Tibial nerve (tissue), 4 donors: ENCODE measurements at regions not wholly inside any gene's neighbourhood (a gene's known extent, or its start where the extent isn't known, plus 50 kb on each side); places are given as distances from the start of the nearest gene placed in this dataset.
A peak's percentile ranks its signal among the peaks of the same experiment; 100 is the strongest.
"Not testable (repeated sequence)": the region's sequence is repeated elsewhere in the genome, so short reads cannot be mapped to it uniquely, and the experiment has no call there.

ENCODE experiments used
- DNase-seq, 2 donors: peaks; one replicate each; pipeline ENCODE4 v3.0.0-alpha.2; 2019; ENCODE audit warnings: low spot score in 2 of 2
- H3K27ac ChIP-seq, 4 donors: fragments of 200-600 bp; sonication (generic) in 3 of 4; one replicate each; pipeline ENCODE4 v1.5.1; 2017 to 2019; ENCODE audit warnings: mild to moderate bottlenecking in 1 of 4
- H3K27me3 ChIP-seq, 2 donors: fragments of 200-600 bp; sonication (generic) in 1 of 2; one replicate each; pipeline versions ENCODE4 v1.5.1 to v1.6.0; 2017 to 2019
- H3K36me3 ChIP-seq, 3 donors: fragments of 200-600 bp; sonication (generic); one replicate each; pipeline ENCODE4 v1.5.1; 2018 to 2019
- H3K4me1 ChIP-seq, 4 donors: fragments of 200-600 bp; sonication (generic) in 3 of 4; one replicate each; pipeline ENCODE4 v1.5.1; 2017 to 2019
- H3K4me3 ChIP-seq, 4 donors: fragments of 200-600 bp; sonication (generic) in 3 of 4; one replicate each; pipeline ENCODE4 v1.5.1; 2017 to 2019; ENCODE audit warnings: mild to moderate bottlenecking in 1 of 4, moderate library complexity in 1 of 4
- H3K9me3 ChIP-seq, 4 donors: fragments of 200-600 bp; sonication (generic) in 3 of 4; one replicate each; pipeline ENCODE4 v1.5.1; 2017 to 2019
- EP300 ChIP-seq, 2 donors: sonication (generic); formaldehyde crosslinking; IDR thresholded peaks; one replicate each; pipeline ENCODE4 v1.6.1; 2017; ENCODE audit warnings: antibody characterized with exemption in 2 of 2, mild to moderate bottlenecking in 1 of 2
- POLR2A ChIP-seq, 2 donors: fragments of 450-650 bp; IDR thresholded peaks; one replicate each; pipeline ENCODE4 v1.6.1; 2017; ENCODE audit warnings: antibody characterized with exemption in 2 of 2, mild to moderate bottlenecking in 2 of 2, moderate library complexity in 2 of 2
- WGBS, 2 donors: methylation state at CpG; one replicate each; pipeline ENCODE4 v1.1.5; 2018; 5-methylcytosine and 5-hydroxymethylcytosine counted together
- TF ChIP-seq, protein P1 (sequence below), 5 experiments: fragments of 200-600 bp in 3 of 5; fragments of 450-650 bp in 2 of 5; sonication (generic) in 3 of 5; IDR thresholded peaks; one replicate each; pipeline ENCODE4 v1.5.1; 2016 to 2019; ENCODE audit warnings: antibody characterized with exemption in 5 of 5, mild to moderate bottlenecking in 3 of 5, moderate library complexity in 2 of 5

DNA sequence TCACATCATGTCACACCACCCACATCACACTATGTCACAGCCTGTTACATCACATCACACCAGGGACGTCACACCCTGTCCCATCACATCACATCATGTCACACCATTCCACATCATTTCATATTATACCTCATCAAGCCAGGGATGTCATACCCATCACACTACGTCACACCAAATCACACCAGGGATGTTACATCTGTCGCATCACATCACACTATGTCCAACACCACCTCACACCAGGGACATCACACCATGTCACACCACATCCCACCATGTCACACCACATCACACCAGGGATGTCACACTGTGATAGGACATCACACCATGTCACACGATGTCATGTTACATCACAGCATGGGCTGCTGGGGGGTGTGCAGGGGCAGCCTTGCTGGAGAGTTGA, 110.6 kb downstream of the TMEM121 start:
- peaks cover 0 to 11% (median 0%) of the 10 kb centered on the region in 4 donors for H3K9me3 ChIP-seq
- peaks cover 0 to 5% (median 0%) of the 10 kb centered on the region in 4 donors for H3K4me1 ChIP-seq
- H3K36me3 ChIP-seq = no peaks in the 10 kb centered on the region
- H3K27me3 ChIP-seq = no peaks in the 10 kb centered on the region
- 78 to 92% methylated on average over 3 to 4 of the region's 4 CpGs for WGBS, 2 donors
- H3K4me3 ChIP-seq = no peak overlapping the region
- H3K27ac ChIP-seq = no peak overlapping the region
- DNase-seq = no peak
- TF ChIP-seq, protein P1, sequence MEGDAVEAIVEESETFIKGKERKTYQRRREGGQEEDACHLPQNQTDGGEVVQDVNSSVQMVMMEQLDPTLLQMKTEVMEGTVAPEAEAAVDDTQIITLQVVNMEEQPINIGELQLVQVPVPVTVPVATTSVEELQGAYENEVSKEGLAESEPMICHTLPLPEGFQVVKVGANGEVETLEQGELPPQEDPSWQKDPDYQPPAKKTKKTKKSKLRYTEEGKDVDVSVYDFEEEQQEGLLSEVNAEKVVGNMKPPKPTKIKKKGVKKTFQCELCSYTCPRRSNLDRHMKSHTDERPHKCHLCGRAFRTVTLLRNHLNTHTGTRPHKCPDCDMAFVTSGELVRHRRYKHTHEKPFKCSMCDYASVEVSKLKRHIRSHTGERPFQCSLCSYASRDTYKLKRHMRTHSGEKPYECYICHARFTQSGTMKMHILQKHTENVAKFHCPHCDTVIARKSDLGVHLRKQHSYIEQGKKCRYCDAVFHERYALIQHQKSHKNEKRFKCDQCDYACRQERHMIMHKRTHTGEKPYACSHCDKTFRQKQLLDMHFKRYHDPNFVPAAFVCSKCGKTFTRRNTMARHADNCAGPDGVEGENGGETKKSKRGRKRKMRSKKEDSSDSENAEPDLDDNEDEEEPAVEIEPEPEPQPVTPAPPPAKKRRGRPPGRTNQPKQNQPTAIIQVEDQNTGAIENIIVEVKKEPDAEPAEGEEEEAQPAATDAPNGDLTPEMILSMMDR (IDR thresholded peaks at IDR 0.05) = no peak
- TF ChIP-seq POLR2A (IDR thresholded peaks at IDR 0.05) = no peak
- TF ChIP-seq EP300 (IDR thresholded peaks at IDR 0.05) = no peak

DNA sequence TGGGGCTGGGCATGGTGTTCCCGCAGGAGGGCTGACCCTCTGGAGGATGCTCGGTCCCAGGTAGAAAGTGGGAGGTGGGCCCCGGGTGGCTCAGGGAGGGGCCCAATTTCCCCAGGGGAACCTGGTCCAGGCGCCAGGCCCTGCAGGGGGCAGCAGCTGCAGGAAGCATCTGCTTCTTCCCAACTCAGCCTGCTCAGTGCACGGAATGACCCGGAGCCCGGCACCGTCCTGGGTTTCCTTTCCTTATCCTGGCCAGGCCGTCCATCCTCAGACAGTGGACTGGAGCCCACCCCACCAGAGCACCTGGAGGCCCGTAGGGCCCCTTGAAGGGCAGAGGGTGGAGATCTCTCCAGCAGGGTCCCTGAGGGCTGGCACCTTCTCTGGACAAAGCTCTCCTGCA, 111.0 kb downstream of the TMEM121 start:
- not testable (repeated sequence) for H3K27me3 ChIP-seq, H3K27ac ChIP-seq, H3K4me3 ChIP-seq, H3K9me3 ChIP-seq, H3K36me3 ChIP-seq, DNase-seq, H3K4me1 ChIP-seq
- WGBS, 2 donors = 82 to 97% methylated on average over 6 of the region's 10 CpGs

DNA sequence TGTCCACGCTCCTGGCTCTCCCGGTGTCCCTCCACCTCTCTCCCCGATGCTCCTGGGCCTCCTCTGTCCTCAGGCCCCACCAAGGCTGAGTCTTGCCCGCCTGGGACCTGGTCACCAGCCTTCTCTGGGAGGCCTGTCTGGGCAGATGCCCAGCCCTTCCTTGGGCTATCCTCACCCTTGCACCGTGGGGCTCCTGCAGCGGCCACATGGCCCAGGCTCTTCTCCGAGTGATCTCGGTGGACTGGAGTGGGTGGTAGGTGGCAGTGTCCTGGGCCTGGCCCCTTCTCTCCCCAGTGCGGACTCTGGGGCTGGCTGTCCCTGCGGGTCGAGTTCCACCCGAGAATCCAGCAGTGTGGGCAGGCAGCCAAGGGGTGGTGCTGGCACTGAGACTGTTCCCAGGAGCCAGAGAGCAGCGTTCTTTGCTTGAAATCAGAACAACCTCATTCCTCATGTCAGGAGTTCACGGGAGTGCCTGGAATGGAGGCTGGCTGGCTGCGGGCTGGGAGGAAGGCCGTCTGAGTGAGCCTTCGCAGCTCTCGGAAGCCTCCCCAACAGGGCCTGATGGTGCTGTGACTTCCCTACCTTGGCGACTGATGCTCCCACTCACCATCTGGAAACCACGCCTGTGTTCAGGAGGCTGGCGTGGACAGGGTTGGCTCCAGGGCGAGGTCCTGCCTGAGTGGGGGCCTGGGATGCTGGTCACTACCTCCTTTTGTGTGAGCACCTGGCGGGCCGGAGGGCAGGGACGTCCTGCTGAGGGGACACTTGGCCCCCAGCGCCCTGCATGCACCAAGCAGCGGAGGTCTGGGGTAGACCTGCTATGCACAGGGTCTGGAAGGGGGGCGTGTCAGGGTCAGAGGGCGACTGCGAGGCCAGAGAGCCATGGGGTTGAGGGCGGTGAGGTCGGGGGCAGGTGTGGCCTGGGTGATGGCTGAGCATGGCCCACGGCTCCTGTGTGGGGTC, 113.9 kb downstream of the TMEM121 start:
- DNase-seq, H3K27me3 ChIP-seq, H3K4me3 ChIP-seq, H3K36me3 ChIP-seq, H3K4me1 ChIP-seq, H3K9me3 ChIP-seq: not testable (repeated sequence)
- H3K27ac ChIP-seq = peak overlapping the region in 1 of 4 donors; percentile 44
- 83 to 87% methylated on average over 11 of the region's 33 CpGs for WGBS, 2 donors

DNA sequence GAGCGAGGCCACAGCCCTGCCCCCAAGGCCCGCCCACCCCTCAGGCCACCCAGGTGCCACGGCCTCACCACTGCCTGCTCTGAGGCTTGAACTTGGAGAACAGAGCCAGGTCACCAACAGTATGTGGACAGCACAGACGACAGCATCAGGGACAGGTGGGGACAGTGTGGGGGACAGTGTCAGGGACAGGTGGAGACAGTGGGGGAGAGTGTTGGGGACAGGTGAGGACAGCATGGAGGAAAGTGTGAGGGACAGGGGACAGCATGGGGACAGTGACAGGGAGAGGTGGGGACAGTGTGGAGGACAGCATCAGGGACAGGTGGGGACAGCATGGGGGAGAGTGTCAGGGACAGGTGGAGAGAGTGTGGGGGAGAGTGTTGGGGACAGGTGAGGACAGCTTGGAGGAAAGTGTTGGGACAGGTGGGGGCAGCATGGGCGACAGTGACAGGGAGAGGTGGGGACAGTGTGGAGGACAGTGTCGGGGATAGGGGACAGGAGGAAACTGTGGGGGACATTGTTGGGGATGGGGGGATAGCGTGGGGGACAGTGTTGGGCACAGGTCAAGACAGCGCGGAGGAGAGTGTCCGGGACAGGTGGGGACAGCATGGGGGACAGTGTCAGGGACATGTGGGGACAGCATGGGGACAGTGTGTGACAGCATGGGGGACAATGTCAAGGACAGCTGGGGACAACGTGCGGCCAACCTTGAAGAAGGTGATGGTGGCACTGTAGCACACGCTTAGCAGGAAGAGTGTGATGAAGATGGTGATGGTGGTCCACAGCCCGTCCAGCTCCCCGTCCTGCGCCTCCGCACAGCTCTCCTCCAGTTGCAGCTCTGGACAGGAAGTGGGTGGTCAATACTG, 114.9 kb downstream of the TMEM121 start:
- Histone ChIP-seq H3K36me3 (no peaks in the 10 kb centered on the region), H3K4me3 (no peak overlapping the region), H3K4me1 (peaks cover 0 to 5% (median 0%) of the 10 kb centered on the region in 4 donors), H3K9me3 (no peaks in the 10 kb centered on the region), H3K27me3 (no peaks in the 10 kb centered on the region), H3K27ac (peak overlapping the region in 1 of 4 donors; percentile 44)
- WGBS, 2 donors = 86 to 87% methylated on average over 14 to 17 of the region's 17 CpGs
- no peak for DNase-seq
- TF ChIP-seq, protein P1 (IDR thresholded peaks at IDR 0.05) = no peak
- TF ChIP-seq POLR2A (IDR thresholded peaks at IDR 0.05) (no peak), EP300 (IDR thresholded peaks at IDR 0.05) (no peak)

DNA sequence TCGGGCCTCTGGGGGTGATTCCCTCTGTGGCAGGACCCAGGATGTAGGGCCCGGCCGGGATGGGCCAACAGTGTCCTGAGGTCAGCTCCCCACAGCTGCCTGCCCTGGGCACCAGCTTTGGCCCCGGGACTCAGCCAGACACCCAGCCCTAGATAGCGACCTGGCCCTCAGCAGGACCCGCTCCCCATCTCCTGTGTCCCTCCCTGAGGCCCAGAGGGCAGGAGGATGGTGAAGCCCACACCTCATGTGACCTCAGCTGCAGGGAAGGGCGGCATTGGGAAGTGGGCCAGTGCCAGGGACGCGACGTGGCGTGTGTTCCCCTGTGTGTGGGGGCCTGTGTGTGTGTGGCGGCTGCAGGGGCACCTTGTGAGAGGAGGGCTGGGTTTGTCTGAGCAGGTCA, 115.6 kb downstream of the TMEM121 start:
- H3K4me3 ChIP-seq, H3K36me3 ChIP-seq, H3K9me3 ChIP-seq, H3K27ac ChIP-seq, H3K4me1 ChIP-seq, DNase-seq, H3K27me3 ChIP-seq: not testable (repeated sequence)
- WGBS, 2 donors = 40 to 80% methylated on average over 1 to 2 of the region's 12 CpGs

DNA sequence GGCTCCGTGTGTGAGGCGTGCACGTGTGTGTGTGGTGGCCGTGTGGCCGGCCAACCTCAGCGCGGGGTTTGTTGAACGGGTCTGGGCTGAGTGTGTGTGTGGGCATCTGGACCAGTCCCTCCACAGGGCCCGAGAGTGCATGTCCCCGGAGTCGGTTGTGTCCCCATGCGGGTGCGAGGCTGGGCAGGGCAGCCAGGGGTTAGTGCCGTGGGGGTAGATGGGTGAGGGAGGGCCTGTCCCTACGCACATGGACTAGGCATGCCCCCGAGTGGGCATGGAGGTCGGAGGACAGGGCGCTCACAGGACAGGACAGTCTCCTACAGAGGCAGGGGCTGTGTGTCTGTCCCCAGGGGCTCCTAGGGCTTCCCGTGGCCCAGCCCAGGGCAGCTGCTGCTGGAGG, 116.1 kb downstream of the TMEM121 start:
- not testable (repeated sequence) for H3K4me3 ChIP-seq, H3K36me3 ChIP-seq, H3K4me1 ChIP-seq, H3K9me3 ChIP-seq, DNase-seq, H3K27ac ChIP-seq, H3K27me3 ChIP-seq
- 83% methylated on average over 4 of the region's 19 CpGs; no CpG with 5 or more reads in 1 of the 2 donors for WGBS, 2 donors

DNA sequence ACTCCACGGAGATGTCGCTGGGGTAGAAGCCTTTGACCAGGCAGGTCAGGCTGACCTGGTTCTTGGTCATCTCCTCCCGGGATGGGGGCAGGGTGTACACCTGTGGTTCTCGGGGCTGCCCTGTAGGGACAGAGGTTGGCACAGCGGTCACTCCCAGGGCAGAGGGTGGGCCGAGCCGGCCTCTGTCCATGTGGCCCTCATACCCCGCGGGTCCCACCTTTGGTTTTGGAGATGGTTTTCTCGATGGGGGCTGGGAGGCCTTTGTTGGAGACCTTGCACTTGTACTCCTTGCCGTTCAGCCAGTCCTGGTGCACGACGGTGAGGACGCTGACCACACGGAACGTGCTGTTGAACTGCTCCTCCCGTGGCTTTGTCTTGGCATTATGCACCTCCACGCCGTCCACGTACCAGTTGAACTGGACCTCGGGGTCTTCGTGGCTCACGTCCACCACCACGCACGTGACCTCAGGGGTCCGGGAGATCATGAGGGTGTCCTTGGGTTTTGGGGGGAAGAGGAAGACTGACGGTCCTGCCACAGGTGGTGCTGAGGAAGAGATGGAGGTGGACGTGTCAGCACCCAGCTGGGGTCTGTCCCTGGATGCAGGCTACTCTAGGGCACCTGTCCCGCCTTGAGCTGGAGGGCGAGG, 117.1 kb downstream of the TMEM121 start:
- not testable (repeated sequence) for H3K36me3 ChIP-seq, H3K27me3 ChIP-seq, H3K4me3 ChIP-seq, DNase-seq, H3K4me1 ChIP-seq, H3K27ac ChIP-seq, H3K9me3 ChIP-seq
- WGBS, 2 donors = 82 to 89% methylated on average over 22 to 23 of the region's 30 CpGs

DNA sequence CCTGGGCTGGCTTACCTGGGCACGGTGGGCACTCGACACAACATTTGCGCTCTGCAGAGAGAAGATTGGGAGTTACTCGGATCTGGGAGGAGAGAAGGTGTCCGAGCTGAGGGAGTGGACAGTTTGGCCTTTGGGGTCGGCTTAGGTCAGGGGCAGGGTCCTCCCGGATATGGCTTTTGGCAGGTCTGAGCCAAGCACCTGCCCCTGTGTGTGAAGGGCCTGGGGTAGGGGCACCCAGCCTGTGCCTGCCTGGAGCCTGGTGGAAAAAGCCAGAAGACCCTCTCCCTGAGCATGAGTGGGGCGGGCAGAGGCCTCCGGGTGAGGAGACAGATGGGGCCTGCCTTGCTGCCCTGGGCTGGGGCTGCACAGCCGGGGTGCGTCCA, 117.7 kb downstream of the TMEM121 start:
- H3K9me3 ChIP-seq, H3K27ac ChIP-seq, H3K4me3 ChIP-seq, H3K36me3 ChIP-seq, H3K4me1 ChIP-seq, DNase-seq, H3K27me3 ChIP-seq: not testable (repeated sequence)
- 81 to 92% methylated on average over 8 to 9 of the region's 11 CpGs for WGBS, 2 donors

DNA sequence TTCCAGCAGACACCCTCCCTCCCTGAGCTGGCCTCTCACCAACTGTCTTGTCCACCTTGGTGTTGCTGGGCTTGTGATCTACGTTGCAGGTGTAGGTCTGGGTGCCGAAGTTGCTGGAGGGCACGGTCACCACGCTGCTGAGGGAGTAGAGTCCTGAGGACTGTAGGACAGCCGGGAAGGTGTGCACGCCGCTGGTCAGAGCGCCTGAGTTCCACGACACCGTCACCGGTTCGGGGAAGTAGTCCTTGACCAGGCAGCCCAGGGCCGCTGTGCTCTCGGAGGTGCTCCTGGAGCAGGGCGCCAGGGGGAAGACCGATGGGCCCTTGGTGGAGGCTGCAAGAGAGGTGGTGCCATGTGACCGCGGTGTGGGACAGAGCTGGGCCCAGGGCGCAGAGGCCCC, 118.1 kb downstream of the TMEM121 start:
- WGBS, 2 donors = 85 to 92% methylated on average over 16 to 17 of the region's 19 CpGs
- peaks cover 0 to 13% (median 0%) of the 10 kb centered on the region in 4 donors for H3K9me3 ChIP-seq
- not testable (repeated sequence) for H3K4me3 ChIP-seq, H3K36me3 ChIP-seq, H3K27me3 ChIP-seq, DNase-seq, H3K27ac ChIP-seq, H3K4me1 ChIP-seq

DNA sequence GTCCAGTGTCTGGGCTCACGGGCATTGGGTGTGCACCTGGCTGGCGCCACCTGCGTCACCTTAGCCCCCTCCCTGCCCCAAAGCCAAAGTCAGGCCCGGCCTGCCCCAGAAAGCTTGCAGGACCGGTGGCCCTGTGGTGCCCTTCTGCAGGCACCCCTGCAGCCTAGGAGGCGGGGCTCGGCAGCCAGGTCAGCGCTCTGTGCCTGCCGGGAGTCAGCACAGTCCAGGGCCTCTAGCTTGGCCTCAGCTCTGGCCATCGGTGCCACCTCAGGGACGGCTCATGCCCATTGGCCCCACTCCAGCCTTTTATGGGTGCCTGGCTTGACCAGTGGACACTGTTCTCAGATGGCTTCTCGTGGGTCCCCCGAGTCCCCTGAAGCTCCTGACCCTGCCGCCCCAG, 118.5 kb downstream of the TMEM121 start:
- H3K9me3 ChIP-seq = peaks cover 0 to 14% (median 0%) of the 10 kb centered on the region in 4 donors
- no CpG with 5 or more reads among the region's 14 CpGs for whole genome bisulfite sequencing, 2 donors
- H3K27me3 ChIP-seq, H3K4me1 ChIP-seq, H3K36me3 ChIP-seq, H3K4me3 ChIP-seq, H3K27ac ChIP-seq, DNase-seq: not testable (repeated sequence)
